ENCODE measurements at regions not wholly inside any gene's neighbourhood (a gene's known extent, or its start where the extent isn't known, plus 50 kb on each side); places are given as distances from the start of the nearest gene placed in this dataset.

- Histone ChIP-seq H3K27ac (ENCODE audit: insufficient read depth, low read length) (no peak overlapping the region), H3K4me3 (replicated peaks in 1 of 4; ENCODE audit: control extremely low read depth in 1 of 4, insufficient read depth in 1 of 4, low read depth in 3 of 4, low read length in 4 of 4) (no peak overlapping the region), H4K20me1 (ENCODE audit: control insufficient read depth, extremely low read depth, insufficient read depth, low read length) (no peaks in the 10 kb centered on the region), H3K79me2 (ENCODE audit: control insufficient read depth, insufficient read depth, low read length) (no peaks in the 10 kb centered on the region), H3K4me1 (ENCODE audit: control insufficient read depth, extremely low read depth, insufficient read depth, low read length) (no peaks in the 10 kb centered on the region), H3K4me2 (ENCODE audit: extremely low read depth, insufficient read depth, low read length) (no peak overlapping the region), H2AFZ (ENCODE audit: low read length) (no peak overlapping the region), H3K9me3 (ENCODE audit: control insufficient read depth, insufficient read depth, low read depth, low read length) (no peaks in the 10 kb centered on the region), H3K9ac (ENCODE audit: insufficient read depth, low read length) (no peak overlapping the region), H3K27me3 (ENCODE audit: control insufficient read depth, insufficient read depth, low read length) (peaks cover 2% of the 10 kb centered on the region), H3K36me3 (ENCODE audit: control insufficient read depth, insufficient read depth, low read length) (no peaks in the 10 kb centered on the region)
- DNase-seq (ENCODE audit: low read depth in 2 of 2) = no peak
- TF ChIP-seq EZH2 (IDR thresholded peaks at IDR 0.05; ENCODE audit: low read length, missing control alignments) (no peak), CTCF (conservative IDR thresholded peaks at IDR 0.05 in 1 of 2, IDR thresholded peaks at IDR 0.05 in 1 of 2; ENCODE audit: low read depth in 1 of 2, low read length in 2 of 2) (no peak)
Observed at GRCh38 chr5:174563899-174564298, 160.5 kb upstream of the MSX2 start.

GRCh38 chr5:174567506-174568141, 156.8 kb upstream of the MSX2 start:
- Histone ChIP-seq H3K9ac (ENCODE audit: insufficient read depth, low read length) (no peak overlapping the region), H3K4me1 (ENCODE audit: control insufficient read depth, extremely low read depth, insufficient read depth, low read length) (no peaks in the 10 kb centered on the region), H3K36me3 (ENCODE audit: control insufficient read depth, insufficient read depth, low read length) (no peaks in the 10 kb centered on the region), H3K27me3 (ENCODE audit: control insufficient read depth, insufficient read depth, low read length) (no peaks in the 10 kb centered on the region), H3K4me3 (replicated peaks in 1 of 4; ENCODE audit: control extremely low read depth in 1 of 4, insufficient read depth in 1 of 4, low read depth in 3 of 4, low read length in 4 of 4) (no peak overlapping the region), H3K9me3 (ENCODE audit: control insufficient read depth, insufficient read depth, low read depth, low read length) (no peaks in the 10 kb centered on the region), H2AFZ (ENCODE audit: low read length) (no peak overlapping the region), H3K79me2 (ENCODE audit: control insufficient read depth, insufficient read depth, low read length) (no peaks in the 10 kb centered on the region), H4K20me1 (ENCODE audit: control insufficient read depth, extremely low read depth, insufficient read depth, low read length) (no peaks in the 10 kb centered on the region), H3K4me2 (ENCODE audit: extremely low read depth, insufficient read depth, low read length) (no peak overlapping the region), H3K27ac (ENCODE audit: insufficient read depth, low read length) (no peak overlapping the region)
- TF ChIP-seq EZH2 (IDR thresholded peaks at IDR 0.05; ENCODE audit: low read length, missing control alignments) = no peak
- TF ChIP-seq CTCF (conservative IDR thresholded peaks at IDR 0.05 in 1 of 2, IDR thresholded peaks at IDR 0.05 in 1 of 2; ENCODE audit: low read depth in 1 of 2, low read length in 2 of 2) = no peak
- DNase-seq (ENCODE audit: low read depth in 2 of 2) = no peak

- no peaks in the 10 kb centered on the region for H3K79me2 ChIP-seq (ENCODE audit: control insufficient read depth, insufficient read depth, low read length)
- H3K9ac ChIP-seq (ENCODE audit: insufficient read depth, low read length) = no peak overlapping the region
- no peak overlapping the region for H3K4me3 ChIP-seq (replicated peaks in 1 of 4; ENCODE audit: control extremely low read depth in 1 of 4, insufficient read depth in 1 of 4, low read depth in 3 of 4, low read length in 4 of 4)
- no peak overlapping the region for H2AFZ ChIP-seq (ENCODE audit: low read length)
- no peaks in the 10 kb centered on the region for H4K20me1 ChIP-seq (ENCODE audit: control insufficient read depth, extremely low read depth, insufficient read depth, low read length)
- no peaks in the 10 kb centered on the region for H3K27me3 ChIP-seq (ENCODE audit: control insufficient read depth, insufficient read depth, low read length)
- peak in 1 of 2 donors; percentile 24 for DNase-seq (ENCODE audit: low read depth in 2 of 2)
- H3K4me2 ChIP-seq (ENCODE audit: extremely low read depth, insufficient read depth, low read length) = no peak overlapping the region
- no peak overlapping the region for H3K27ac ChIP-seq (ENCODE audit: insufficient read depth, low read length)
- no peaks in the 10 kb centered on the region for H3K9me3 ChIP-seq (ENCODE audit: control insufficient read depth, insufficient read depth, low read depth, low read length)
- H3K36me3 ChIP-seq (ENCODE audit: control insufficient read depth, insufficient read depth, low read length) = no peaks in the 10 kb centered on the region
- no peak for TF ChIP-seq EZH2 (IDR thresholded peaks at IDR 0.05; ENCODE audit: low read length, missing control alignments)
- no peak for TF ChIP-seq CTCF (conservative IDR thresholded peaks at IDR 0.05 in 1 of 2, IDR thresholded peaks at IDR 0.05 in 1 of 2; ENCODE audit: low read depth in 1 of 2, low read length in 2 of 2)
- no peaks in the 10 kb centered on the region for H3K4me1 ChIP-seq (ENCODE audit: control insufficient read depth, extremely low read depth, insufficient read depth, low read length)
Observed at GRCh38 chr5:174570662-174571061, 153.7 kb upstream of the MSX2 start.
